ENCODE measurements at regions not wholly inside any gene's neighbourhood (a gene's known extent, or its start where the extent isn't known, plus 50 kb on each side); places are given as distances from the start of the nearest gene placed in this dataset.
"Not testable (repeated sequence)": the region's sequence is repeated elsewhere in the genome, so short reads cannot be mapped to it uniquely, and the experiment has no call there.

DNA sequence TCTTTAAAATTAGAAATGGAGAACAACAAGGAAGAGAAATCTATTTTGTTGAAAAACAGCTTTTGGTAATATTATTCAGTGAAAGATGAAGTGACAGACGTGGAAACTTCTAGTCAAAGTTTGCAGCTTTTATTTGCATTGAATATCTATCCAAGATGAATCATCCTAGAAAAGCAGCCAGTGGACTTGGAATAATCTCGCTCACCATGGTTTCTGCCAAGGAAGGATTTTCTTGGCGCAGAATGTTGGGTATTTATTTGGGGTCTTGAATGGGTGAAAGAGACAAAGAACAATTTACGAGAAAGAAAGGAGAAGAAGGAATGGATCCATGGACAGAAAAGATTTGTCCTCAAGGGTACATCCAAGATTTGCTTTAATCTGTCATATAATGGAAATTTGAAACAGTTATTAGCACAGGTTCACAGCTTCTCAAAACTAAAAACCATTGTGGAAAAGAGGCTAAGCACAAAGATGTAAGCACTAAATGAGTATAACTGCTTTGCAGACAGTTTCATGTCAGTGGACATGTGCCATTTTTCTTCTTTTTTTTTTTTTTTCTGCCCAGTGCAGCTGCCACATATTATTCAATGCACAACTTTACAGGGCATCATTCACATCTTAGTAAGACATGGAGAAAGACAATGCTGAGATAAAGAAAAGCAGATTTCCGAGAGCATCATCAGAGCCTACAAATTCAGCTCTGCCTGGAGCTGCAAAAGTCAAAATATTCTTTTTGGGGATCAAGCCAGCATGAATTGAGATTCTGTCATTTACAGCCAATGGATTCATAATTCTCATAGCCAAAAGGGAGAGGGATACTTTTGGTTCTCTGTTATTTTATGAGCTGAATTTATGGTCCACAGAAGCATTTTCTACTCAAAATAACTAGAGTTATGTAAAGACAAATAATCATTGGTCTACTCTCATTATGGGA is 333.7 kb downstream of the DAD1 start:
- DNase-seq (ENCODE audit: low read depth in 2 of 2): no peak

DNA sequence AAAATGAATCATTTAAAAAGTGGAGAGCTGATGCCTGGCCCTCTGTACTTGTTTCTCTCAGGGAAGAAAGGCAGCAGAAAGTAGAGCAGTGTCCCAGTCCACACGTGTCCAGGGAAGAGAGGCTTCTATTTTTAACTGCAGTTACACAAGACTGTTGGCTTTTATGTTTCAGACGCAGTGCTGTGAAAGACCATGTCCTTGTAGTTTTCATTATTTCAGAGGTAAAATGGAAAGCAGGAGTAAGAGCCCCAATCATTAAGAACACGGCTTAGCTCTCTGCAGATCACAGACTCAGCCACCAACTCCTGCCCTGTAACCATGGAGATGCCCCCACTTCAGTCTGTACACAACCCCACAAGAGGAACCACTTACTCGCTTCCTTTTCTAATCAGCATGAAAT is 336.3 kb downstream of the DAD1 start:
- DNase-seq (ENCODE audit: low read depth in 2 of 2): no peak

DNA sequence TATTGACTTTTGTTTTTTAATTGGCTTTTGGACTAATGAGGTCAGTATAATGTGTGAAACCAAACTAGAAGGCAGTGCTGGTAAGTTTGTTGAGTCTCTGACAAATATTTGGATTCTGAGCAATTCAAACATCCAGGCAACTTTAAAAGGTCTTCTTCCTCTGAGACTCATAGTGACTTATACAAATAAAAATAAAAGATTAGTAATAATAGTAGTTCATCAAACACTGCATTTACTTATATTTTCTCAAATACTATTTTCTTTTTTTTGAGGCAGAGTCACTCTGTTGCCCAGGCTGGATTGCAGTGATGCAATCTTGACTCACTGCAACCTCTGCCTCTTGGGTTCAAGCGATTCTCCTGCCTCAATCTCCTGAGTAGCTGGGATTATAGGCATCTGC is 337.9 kb downstream of the DAD1 start:
- DNase-seq (ENCODE audit: low read depth in 2 of 2): no peak

DNA sequence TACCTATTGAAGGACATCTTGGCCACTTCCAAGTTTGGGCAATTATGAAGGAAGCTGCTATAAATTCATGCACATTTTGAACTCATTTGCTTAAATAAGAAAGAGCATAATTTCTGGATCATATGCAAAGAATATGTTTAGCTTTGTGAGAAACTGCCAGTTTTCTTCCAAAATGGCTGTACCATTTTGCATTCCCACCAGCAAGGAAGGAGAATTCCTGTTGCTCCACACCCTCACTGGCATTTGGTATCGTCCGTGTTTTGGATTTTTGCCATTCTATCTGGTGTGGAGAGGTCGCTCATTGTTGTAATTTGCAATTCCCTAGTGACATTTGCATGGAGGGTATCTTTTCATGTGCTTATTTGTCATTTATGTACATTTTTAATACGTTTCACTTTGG is 339.3 kb downstream of the DAD1 start:
- DNase-seq (ENCODE audit: low read depth in 2 of 2): no peak

DNA sequence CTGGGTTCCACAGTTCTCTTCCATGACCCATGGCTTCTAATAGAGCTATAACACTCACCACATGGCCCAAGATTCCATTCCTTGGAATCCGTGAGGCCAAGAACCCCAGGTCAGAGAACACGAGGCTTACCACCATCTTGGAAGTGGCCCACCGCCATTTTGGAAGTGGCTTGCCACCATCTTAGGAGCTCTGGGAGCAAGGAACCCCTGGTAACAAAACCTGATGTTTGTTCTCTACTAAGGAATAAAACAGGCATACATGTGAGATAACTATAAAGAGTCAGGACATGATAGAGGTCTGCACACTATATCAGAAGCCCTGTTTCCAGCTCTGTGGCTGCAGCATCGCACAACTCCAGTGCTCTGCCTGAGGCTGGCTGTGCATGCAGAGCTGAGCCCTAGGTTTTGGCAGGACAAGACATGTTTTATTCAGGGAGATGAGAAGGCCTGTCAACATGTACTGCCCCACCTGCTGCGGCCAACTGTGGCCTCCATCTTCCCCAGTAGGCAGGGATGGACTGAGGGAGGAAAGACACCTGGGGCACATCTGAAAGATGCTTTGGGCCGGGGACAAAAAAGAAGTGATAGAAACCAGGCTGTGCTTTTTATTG is 344.9 kb downstream of the DAD1 start:
- DNase-seq (ENCODE audit: low read depth in 2 of 2): no peak

DNA sequence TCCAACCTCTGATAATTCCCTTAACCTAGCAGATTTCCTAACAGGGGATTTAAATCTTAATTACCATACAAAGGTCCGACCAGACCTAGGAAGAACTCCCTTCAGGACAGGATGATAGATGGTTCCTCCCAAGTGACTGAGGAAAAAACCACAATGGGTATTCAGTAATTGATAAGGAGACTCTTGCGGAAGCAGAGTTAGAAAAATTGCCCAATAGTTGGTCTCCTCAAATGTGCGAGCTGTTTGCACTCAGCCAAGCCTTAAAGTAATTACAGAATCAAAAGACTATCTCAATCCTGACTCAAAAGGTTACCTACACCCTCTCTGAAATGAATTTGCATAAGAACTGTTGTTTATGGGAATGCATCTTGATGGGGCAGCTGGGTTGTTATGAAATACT is 350.7 kb downstream of the DAD1 start:
- not testable (repeated sequence) for DNase-seq (ENCODE audit: low read depth in 2 of 2)

DNA sequence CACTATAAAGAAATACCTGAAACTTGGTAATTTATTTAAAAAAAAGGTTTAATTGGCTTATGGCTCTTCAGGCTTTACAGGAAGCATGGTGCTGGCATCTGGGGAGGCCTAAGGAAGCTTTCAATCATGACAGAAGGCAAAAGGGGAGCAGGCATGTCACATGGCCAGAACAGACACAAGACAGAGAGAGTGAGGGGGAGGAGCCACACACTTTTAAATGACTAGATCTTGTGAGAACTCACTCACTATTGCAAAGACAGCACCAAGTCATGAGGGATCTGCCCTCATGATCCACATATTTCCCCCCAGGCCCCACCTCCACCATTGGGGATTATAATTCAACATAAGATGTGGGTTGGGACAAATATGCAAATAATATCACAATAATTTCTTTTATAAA is 355.6 kb downstream of the DAD1 start:
- DNase-seq (ENCODE audit: low read depth in 2 of 2): no peak

DNA sequence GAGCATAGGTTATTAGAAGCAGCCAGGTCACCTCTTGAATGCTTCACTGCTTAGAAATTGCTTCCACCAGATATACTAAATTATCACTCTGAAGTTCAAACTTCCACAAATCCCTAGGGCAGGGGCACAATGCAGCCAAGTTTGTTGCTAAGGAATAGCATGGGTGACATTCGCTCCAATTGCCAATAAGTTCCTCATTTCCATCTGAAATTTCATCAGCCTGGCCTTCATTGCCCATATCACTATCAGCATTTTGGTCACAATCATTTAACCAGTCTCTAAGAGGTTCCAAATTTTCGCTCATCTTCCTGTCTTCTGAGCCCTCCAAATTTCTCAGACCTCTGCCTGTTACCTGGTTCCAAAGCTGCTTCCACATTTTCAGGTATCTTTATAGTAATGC is 356.1 kb downstream of the DAD1 start:
- DNase-seq (ENCODE audit: low read depth in 2 of 2): no peak

DNA sequence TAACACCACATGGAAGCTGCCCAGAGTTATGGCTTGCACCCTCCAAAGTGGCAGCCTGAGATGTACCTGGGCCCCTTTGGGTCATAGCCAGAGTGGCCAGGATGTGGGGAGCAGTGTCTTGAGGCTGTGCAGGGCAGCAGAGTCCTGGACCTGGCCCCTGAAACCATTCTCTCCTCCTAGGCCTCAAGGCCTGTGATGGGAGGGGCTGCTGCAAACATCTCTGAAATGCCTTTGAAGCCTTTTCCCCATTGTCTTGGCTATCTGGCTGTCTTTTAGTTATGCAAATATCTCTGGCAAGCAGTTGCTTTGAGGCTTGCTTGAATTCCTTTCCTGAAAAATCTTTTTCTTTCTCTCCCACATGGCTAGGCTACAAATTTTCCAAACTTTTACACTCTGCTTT is 356.5 kb downstream of the DAD1 start:
- no peak for DNase-seq (ENCODE audit: low read depth in 2 of 2)

DNA sequence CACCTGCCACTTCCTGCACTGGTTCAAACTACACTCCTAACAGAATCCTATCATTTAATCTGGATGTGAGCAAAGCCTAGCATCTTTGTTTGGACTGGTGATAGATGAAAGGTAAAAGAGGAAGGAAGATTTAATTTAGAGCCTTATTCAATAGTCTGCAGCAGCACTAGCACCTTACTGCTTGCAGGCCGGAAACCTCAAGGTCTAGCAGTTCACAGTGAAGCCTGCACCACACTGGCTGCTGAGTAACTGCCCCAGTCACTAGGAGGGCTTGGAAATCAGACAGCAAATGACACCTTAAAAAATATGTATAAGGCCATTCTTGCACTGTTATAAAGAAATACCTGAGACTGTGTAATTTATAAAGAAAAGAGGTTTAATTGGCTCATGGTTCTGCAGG is 358.0 kb downstream of the DAD1 start:
- DNase-seq (ENCODE audit: low read depth in 2 of 2): no peak

DNA sequence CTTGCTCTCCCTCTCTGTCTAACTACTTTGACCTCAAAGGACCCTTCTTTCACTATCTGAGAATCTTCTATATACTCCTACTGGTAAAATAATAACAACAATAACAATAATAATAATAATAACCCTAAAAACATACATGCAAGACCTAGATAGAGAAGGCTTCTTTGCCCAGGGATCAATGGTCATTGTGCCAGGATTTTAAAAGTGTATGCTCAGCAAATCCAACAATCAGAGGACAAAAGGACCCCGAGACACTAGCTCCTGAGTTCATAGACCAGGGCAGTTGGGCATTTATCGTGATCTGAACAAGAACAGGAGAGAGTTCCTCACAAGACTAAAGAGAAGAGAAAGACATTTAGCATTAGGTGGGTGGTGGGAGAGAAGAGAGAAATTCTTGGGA is 358.5 kb downstream of the DAD1 start:
- no peak for DNase-seq (ENCODE audit: low read depth in 2 of 2)

DNA sequence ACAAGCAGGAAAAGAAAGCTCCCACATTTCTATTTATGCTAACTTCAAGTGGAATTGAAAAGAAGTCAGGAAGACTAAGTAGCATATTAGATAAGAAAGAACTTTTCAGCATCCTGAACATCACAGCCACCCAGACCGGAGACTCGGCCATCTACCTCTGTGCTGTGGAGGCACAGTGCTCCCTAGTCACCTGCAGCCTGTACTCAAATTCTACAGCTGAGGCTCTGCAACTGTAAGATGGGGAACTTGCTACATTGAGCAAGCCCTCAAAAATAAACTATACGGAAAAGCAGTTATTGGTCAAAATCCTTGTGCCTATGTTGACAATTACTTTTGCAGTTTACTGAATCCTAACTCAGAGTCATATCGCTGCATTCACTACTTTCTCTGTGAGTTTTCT is 361.9 kb downstream of the DAD1 start:
- no peak for DNase-seq (ENCODE audit: low read depth in 2 of 2)

DNA sequence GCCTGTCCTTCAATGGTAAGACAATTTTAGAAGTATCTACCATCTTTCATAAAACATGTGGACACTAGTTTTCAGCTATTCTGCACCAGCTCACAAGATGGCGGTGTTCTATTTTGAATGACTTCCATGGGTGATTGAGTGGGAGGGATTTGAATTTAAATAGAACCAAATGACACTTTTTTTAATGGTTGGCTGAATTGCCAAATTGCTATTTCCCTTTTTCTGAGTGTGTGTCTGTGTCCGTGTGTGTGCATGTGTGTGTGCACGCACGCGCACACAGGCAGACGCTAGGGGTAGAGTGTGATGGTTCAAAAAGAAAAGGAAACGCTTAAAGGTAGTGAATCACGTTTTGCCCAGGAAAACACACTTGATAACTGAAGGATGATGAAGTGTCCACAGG is 362.6 kb downstream of the DAD1 start:
- DNase-seq (ENCODE audit: low read depth in 2 of 2): no peak

DNA sequence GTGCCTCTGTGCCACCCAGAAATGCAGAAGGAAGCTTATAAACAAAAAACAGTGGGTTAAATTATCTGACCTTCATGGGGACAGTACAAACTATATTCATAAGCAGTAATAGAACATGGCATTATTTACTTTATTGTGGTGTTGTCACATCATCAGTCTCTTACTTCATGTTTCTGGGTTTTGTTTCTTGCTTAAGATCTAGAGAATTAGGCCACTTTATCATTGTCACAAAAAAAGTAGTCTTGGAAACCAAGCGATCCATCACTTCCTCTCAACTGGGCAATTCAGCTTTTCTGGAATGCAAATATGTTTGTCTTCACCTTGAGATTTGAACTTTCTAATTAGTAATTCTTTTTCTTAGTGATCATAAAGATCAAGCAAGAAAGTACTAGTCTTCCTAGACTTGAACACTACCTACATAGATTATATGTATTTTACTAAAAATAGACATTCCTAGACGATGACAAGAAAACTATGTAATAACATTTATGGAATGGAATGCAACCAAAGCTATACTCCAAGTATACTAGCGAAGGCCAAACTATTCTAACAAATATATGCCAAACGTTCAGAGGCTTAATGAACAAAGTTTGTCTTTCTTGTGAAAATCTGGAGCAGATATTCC is 363.4 kb downstream of the DAD1 start:
- DNase-seq (ENCODE audit: low read depth in 2 of 2): no peak

DNA sequence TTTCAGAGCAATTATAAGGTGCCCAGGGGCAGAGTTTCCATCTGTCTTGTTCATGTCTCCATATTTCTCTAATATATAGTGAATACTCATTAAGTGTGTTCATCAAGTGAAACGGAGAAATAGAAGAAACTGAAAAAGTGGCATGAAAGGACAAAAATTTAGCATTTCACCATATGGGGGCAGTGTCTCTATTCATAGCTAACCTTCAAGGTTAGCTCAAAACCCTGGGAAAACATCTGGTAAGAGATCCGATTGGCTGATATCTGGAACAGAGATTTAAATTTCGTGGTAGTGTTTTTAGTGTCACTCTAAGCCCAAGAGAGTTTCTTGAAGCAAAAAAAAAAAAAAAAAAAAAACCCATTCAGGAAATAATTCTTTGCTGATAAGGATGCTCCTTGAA is 367.5 kb downstream of the DAD1 start:
- DNase-seq (ENCODE audit: low read depth in 2 of 2): no peak

DNA sequence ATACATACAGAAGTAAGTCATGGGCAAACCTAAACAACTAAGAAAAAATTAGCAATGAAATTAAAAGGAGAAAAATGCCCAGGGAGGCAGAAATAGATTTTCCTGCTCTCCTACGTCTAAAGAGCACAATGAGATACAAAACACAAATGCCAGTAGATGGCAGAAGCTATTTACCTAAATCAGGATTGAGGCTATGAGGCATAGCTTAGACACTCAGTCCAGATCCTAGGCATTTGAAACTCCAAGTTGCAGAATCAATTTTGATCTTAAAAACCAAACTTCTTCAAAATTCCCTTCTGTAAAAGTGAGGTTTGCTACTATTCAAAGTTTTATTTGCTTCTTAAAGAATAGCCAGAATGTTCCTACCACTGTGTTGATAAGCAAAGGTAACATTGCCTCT is 368.6 kb downstream of the DAD1 start:
- DNase-seq (ENCODE audit: low read depth in 2 of 2): no peak

DNA sequence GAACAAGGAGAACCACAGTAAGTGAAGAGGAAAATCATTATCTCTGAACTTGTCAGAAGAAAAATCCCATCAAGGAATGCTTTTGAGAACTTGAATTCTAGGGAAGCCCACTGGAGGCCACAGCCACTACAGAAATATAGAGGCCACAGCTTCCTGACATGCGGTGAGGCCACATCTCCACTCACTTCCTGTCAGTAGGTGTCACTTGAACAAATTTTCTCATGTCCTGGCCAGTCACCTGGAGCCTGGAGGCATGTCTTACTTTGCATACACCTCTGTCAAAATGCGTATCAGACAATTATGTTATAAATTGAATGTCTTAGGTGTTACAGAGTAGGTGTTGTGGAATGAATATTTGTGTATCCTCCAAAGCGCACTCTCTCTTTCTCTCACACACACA is 370.3 kb downstream of the DAD1 start:
- DNase-seq (ENCODE audit: low read depth in 2 of 2): no peak

DNA sequence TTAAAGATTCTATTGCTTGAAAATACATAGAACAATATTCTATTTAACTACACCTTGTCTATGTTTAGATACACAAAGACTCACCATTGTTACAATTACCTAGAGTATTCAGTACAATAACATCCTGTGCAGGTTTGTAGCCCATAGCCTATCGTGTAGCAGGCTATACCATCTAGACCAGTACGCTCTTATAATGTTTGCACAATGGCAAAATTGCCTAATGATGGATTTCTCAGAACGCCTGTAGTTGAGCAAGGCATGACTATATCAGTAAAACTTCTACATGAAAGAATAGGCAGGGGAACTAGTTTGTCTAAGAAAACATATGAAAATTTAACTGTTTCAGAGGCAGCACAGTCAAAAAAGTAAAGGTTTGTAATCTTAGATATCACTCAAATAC is 375.9 kb downstream of the DAD1 start:
- DNase-seq (ENCODE audit: low read depth in 2 of 2): no peak

DNA sequence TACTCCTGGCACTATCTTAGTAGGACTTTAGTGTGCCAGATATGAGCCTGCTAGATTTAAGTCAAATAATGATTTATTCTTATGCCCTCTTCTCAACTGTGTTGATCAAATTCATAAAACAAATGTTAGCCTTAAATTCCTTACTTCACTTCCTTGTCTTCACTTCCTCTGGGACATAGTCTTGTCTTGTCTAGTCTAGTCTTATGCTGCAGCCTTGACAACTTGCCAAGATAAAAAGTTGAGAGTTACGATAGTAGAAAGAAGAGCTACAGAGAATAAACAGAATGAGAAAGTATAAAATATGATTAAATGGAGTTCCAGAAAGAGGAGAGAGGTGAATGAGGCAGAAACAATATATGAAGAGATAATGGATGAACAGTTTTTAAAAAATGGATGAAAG is 378.1 kb downstream of the DAD1 start:
- no peak for DNase-seq (ENCODE audit: low read depth in 2 of 2)

DNA sequence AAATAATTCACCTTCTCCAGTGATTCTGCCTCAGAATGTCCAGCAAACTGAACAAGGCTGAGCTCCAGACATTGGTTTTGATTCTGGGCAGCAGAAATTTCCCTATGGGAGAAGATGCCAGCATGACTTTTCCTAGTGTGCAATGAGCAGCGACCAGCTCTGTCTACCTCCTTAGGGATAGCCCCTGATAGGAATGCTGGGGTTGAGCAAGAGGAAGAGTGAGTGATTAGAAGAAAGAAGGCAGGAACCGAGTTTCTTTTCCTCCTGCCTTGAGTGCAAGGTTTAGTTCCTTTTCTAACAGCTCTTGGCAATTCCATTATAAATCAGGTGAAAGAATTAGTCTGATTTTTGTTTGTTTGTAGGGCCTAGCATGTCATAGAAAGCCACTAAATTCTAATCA is 379.0 kb downstream of the DAD1 start:
- DNase-seq (ENCODE audit: low read depth in 2 of 2): no peak

DNA sequence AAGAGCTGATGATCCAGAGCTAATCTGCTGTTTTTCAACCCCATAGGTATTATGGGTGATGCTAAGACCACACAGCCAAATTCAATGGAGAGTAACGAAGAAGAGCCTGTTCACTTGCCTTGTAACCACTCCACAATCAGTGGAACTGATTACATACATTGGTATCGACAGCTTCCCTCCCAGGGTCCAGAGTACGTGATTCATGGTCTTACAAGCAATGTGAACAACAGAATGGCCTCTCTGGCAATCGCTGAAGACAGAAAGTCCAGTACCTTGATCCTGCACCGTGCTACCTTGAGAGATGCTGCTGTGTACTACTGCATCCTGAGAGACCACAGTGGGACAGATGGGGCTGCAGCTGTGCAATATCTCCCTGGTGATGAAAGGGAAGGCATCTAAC is 386.0 kb downstream of the DAD1 start:
- no peak for DNase-seq (ENCODE audit: low read depth in 2 of 2)

DNA sequence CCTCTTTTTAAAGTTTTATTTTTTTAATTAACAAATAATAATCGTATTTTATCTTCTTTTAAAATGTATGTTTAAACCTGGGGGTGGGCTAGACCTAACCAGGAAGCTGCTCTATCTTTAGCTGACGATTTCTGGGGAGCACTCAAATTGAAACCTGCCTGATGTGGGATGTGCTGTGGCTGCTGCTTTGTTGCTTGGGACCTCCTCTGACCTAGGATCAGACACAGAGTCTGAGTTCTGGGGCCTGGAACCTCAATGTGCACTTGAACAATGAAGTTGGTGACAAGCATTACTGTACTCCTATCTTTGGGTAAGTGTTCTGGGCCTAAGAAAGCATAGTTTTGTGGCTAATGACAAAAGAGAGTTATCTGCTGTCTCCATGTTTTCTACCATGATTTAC is 386.7 kb downstream of the DAD1 start:
- no peak for DNase-seq (ENCODE audit: low read depth in 2 of 2)

DNA sequence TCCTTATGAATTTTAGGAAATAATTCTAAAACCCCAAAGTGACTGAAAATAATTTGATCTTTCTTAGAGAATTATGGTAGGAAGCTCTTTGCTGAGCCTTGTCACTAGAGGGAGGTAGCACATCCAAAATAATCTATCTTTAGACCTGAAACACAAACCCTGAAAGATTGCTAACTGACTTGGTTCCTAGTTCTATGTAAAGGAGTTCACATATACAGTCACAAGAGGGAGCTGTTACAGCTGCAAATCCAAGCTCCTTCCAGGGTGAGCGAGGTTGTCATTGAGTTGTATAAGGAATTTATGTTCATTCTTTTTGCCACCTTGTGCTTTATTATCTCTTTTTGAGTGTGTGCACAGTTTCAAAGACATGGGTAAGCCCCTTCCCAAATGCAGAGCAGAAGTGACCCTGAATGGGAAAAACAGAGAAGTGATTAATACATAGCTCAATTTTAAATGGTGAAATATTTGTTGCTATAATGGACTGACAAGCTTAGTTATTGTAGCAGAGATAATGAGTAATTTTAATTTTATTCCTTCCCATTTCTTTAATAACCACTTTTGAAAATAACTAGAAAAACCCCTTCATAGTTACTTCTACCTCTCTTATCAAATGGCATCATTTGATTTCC is 387.9 kb downstream of the DAD1 start:
- DNase-seq (ENCODE audit: low read depth in 2 of 2): no peak
